Large intestine (tissue), 3 donors: ENCODE measurements at regions not wholly inside any gene's neighbourhood (a gene's known extent, or its start where the extent isn't known, plus 50 kb on each side); places are given as distances from the start of the nearest gene placed in this dataset.

ENCODE experiments used
- DNase-seq, 2 donors: peaks; one replicate each; pipeline versions ENCODE4 v3.0.0 to v3.0.0-alpha.2; 2013
- H3K27ac ChIP-seq: one replicate; pipeline ENCODE4 v1.5.1; 2013; ENCODE audit warnings: low read length
- H3K27me3 ChIP-seq: 2 replicates; pipeline ENCODE4 v1.6.1; 2013; ENCODE audit warnings: low read length; ENCODE audit not compliant: control insufficient read depth, insufficient read depth
- H3K36me3 ChIP-seq: 2 replicates; pipeline ENCODE4 v1.6.1; 2013; ENCODE audit warnings: low read length; ENCODE audit not compliant: control insufficient read depth, insufficient read depth
- H3K4me1 ChIP-seq: one replicate; pipeline ENCODE4 v1.6.1; 2013; ENCODE audit warnings: low read length; ENCODE audit not compliant: control insufficient read depth, insufficient read depth
- H3K4me3 ChIP-seq: one replicate; pipeline ENCODE4 v1.5.1; 2013; ENCODE audit warnings: low read length
- H3K9me3 ChIP-seq: one replicate; pipeline ENCODE4 v1.6.1; 2013; ENCODE audit warnings: mild to moderate bottlenecking, low read depth, low read length, moderate library complexity; ENCODE audit not compliant: control insufficient read depth
- WGBS: methylation state at CpG from one replicate; pipeline ENCODE4 v1.1.5; 2013; ENCODE audit warnings: low lambda C conversion rate; ENCODE audit not compliant: insufficient coverage; 5-methylcytosine and 5-hydroxymethylcytosine counted together

DNA sequence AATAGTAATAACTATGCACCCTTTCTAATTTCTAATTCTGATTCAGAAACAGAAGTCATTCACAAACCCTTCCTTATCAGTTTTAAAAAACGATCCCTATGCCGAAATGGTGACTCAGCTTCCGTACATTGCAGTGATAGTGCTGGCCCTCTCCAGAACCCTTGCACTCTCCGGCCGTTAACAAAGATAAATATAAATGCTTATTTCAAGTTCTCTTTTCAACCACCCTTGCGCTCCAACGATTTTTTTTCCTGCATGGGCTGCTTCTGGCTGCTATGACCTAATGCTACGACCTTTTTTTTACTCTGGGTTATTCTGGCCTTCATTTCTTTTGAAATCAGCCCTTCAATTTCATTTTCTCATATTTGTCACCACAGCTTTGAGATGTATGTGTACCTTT, 646.2 kb downstream of the NTRK3 start:
- WGBS, result 80% methylated on average over 2 of the region's 8 CpGs
- H3K27ac ChIP-seq, result no peak overlapping the region
- H3K36me3 ChIP-seq, result no peaks in the 10 kb centered on the region
- H3K27me3 ChIP-seq, result no peaks in the 10 kb centered on the region
- H3K4me1 ChIP-seq, result no peaks in the 10 kb centered on the region
- H3K9me3 ChIP-seq, result no peaks in the 10 kb centered on the region
- no peak overlapping the region for H3K4me3 ChIP-seq
- no peak for DNase-seq

DNA sequence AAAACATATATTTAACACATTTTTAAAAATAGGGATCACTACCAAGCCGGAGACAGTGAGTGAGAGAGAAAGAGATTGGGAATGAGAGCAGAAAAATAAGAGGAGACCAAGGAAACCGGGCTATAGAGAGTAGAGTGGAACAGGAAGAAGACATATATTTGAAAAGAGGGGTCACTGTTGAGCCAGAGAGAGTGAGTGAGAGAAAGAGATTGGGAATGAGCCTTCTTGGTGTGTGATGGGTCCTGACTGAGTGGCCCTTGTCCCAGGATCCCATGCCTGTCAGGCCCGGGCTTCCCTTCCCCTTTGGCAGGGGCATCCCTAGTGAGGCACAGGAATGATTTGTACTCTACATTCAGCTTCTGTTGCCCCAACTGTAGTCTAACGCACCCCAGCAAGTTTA, 646.6 kb downstream of the NTRK3 start:
- DNase-seq, result no peak
- no peak overlapping the region for H3K4me3 ChIP-seq
- no peaks in the 10 kb centered on the region for H3K9me3 ChIP-seq
- H3K27me3 ChIP-seq, result no peaks in the 10 kb centered on the region
- no peaks in the 10 kb centered on the region for H3K36me3 ChIP-seq
- H3K27ac ChIP-seq, result no peak overlapping the region
- 92% methylated on average over 2 of the region's 4 CpGs for WGBS
- H3K4me1 ChIP-seq, result no peaks in the 10 kb centered on the region

DNA sequence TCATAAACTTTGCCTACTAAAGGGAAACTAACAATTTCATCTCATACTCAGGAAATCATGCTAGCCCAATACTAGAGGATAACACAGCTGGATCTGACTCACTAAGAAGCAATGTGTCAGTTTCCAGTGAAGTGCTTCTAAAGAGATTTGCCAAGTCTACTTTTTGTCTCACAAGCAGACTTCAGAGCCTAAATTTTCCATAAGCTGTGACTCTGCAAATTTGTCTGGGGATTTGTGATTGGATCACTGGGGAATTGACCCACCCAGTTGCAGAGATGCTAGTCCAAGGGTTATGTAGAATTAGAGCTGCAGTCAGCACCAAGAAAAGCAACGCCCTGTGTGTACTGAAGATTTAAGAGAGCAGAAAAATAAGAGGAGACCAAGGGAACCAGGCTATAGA, 647.1 kb downstream of the NTRK3 start:
- Histone ChIP-seq H3K36me3 (no peaks in the 10 kb centered on the region), H3K9me3 (no peaks in the 10 kb centered on the region), H3K27ac (no peak overlapping the region), H3K4me3 (no peak overlapping the region), H3K4me1 (no peaks in the 10 kb centered on the region), H3K27me3 (no peaks in the 10 kb centered on the region)
- DNase-seq, result peak; percentile 7 to 11
- 20% methylated on average over 1 of the region's 1 CpG for WGBS

DNA sequence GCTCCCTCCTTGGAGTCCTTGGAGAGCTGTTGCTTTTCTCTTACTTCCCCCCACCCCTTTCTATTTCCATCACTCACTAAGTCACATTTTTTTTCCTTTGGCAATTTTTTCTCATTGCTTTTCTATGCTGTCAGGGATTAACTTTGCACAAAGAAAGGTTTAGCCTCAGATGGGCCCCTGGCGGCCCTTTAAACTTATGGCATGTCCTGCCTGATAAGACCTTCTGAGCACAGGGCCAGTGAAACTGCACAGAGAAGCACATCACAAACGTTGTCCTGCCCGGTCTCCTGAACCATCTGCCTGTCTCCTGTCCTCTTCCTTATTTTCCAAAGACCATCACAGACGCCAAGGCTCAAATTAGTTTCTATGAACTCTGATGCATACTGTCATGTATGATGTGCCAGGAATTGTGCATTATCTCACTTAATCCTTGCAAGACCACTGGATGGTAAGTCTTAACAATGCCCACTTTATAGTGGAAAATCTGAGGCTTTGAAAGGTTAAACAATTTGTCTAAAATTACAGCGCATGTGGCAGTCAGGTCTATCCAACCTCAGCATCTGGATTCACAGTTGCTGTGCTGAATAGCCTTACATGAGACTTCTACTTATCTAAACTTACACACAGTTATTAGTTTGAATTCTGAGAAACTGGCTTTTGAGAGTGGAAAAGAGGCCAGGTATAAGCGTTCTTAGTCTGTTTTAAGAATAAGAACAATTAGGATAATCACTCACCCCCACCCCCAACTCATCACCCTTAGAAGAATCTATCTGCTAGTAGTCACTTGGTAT, 648.1 kb downstream of the NTRK3 start:
- H3K36me3 ChIP-seq, result no peaks in the 10 kb centered on the region
- no peaks in the 10 kb centered on the region for H3K27me3 ChIP-seq
- no peak overlapping the region for H3K4me3 ChIP-seq
- H3K9me3 ChIP-seq, result no peaks in the 10 kb centered on the region
- WGBS, result 100% methylated on average over 1 of the region's 6 CpGs
- no peak for DNase-seq
- no peak overlapping the region for H3K27ac ChIP-seq
- H3K4me1 ChIP-seq, result no peaks in the 10 kb centered on the region

DNA sequence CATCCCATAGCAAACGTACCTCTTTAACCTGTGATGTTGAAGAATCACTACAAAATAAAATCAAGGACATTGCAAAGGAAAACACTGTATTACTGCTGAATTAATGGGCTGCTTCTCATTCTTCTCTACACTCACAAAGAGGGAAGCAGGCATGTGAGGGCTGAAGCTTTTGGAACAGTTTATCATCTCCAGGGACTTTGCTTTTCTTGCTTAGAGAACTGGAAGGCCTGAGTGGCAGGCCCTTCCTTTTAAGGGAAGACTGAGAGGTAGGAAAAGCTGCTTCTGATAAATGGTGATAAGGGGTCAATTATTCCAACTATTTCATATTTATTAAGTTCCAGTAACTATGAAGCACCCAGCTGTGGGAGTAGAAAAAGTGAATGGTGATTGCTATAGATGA, 649.6 kb downstream of the NTRK3 start:
- DNase-seq, result no peak
- Histone ChIP-seq H3K27me3 (no peaks in the 10 kb centered on the region), H3K4me3 (no peak overlapping the region), H3K4me1 (no peaks in the 10 kb centered on the region), H3K9me3 (no peaks in the 10 kb centered on the region), H3K36me3 (no peaks in the 10 kb centered on the region), H3K27ac (no peak overlapping the region)
- whole genome bisulfite sequencing, result no CpG with 5 or more reads among the region's 1 CpG

DNA sequence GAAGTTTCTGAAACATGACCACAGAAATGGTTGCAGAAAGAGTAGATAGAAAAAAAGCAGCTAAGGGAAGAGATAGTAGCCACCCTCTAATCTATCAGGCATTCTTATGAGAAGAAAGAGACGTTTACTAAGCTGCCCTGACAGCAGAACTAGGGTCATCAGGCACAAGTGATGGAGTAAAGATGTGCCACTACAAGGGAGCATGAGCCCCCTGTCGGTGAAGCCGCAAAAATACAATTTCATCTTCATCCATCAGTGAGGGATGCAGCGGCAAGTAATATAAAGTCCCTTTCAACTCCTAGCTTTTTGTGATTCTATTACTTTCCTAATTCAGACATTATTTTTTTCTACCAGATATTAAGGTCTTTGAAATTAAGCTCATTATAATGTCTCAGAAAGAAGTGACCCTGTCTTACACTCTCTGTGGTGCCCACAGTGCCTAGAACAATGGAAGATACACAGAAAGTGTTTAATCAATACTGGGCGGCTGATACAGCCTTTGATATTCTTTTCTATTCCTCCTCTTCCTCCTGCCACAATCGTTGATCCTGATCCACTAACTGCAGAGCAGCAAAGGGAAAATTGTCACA, 651.6 kb downstream of the NTRK3 start:
- H3K27me3 ChIP-seq, result no peaks in the 10 kb centered on the region
- no peak overlapping the region for H3K27ac ChIP-seq
- no peaks in the 10 kb centered on the region for H3K4me1 ChIP-seq
- 45% methylated on average over 2 of the region's 6 CpGs for WGBS
- H3K4me3 ChIP-seq, result no peak overlapping the region
- no peak for DNase-seq
- H3K36me3 ChIP-seq, result no peaks in the 10 kb centered on the region
- H3K9me3 ChIP-seq, result no peaks in the 10 kb centered on the region

DNA sequence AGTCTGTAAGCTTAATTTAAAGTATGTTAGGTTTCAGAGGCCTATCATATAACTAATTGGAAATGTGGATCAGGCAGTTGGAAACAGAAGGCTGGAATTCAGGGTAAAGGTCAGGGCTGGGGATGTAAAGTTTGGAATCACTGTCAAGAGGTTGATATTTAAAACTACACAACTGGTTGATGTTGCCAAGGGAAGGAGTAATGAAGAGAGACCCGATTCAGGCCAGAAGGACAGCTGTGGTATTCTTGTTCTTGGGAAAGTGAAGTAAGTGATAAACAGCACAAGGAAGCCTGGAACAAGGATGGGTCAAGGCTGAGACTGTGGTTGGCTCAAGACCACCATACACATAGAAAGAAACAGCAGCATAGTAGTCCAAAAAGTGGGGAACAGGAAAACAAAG, 654.2 kb downstream of the NTRK3 start:
- Histone ChIP-seq H3K4me3 (no peak overlapping the region), H3K9me3 (no peaks in the 10 kb centered on the region), H3K4me1 (no peaks in the 10 kb centered on the region), H3K36me3 (no peaks in the 10 kb centered on the region), H3K27ac (no peak overlapping the region), H3K27me3 (no peaks in the 10 kb centered on the region)
- WGBS, result no CpG with 5 or more reads among the region's 1 CpG
- no peak for DNase-seq

DNA sequence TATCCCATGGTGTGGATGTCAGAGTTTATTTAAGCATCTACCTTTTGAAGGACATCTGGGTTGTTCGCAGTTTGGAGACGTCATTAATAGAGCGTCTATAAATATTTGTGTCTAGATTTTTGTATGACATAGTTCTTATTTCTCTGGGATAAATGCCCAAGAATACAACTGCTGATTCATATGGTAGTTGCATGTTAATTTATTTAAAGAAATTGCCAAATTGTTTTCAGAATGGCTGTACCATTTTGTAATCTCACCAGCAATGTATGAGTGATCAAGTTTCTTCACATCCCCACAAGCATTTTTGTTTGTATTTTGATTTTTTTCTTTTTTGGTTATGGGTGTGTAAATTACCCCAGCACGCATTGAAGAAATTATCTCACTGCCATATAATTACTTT, 656.9 kb downstream of the NTRK3 start:
- 94% methylated on average over 3 of the region's 4 CpGs for WGBS
- no peak for DNase-seq
- H3K36me3 ChIP-seq, result no peaks in the 10 kb centered on the region
- H3K27me3 ChIP-seq, result no peaks in the 10 kb centered on the region
- H3K9me3 ChIP-seq, result no peaks in the 10 kb centered on the region
- no peaks in the 10 kb centered on the region for H3K4me1 ChIP-seq
- no peak overlapping the region for H3K27ac ChIP-seq
- H3K4me3 ChIP-seq, result no peak overlapping the region

DNA sequence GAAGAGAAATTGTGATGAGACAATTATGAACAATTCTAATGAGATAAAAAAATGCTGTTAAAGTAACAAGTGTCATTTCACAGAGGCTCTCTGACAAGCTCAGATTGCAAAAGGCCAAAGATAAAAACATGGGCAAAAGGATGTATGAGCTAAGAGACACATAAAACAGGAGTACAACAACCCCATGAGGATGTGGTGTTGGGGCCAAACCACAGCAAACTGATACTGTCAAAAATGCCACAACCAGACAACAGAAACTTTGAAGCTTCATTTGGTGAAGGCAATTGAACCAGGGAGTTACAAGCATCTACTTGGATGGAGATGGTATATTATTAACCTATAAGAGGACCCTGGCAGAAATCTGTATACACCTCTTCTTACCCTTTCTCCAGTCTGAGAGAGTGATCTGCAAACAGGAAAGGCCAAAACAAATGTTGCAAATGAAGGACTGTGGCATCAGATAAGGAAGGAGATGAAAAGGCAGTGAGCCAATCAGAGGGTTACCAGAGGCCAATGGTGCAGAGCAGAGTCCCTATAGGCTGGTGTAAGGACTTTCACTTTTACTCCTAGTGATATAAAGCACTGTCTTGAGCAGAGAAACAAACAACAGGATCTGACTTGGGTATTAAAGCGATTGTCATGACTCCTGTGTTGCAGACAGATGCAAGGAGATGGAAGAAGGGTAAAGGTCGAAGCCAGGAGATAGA, 659.0 kb downstream of the NTRK3 start:
- WGBS, result 50% methylated on average over 1 of the region's 2 CpGs
- Histone ChIP-seq H3K27ac (no peak overlapping the region), H3K9me3 (no peaks in the 10 kb centered on the region), H3K27me3 (no peaks in the 10 kb centered on the region), H3K4me1 (no peaks in the 10 kb centered on the region), H3K4me3 (no peak overlapping the region), H3K36me3 (no peaks in the 10 kb centered on the region)
- DNase-seq, result no peak

DNA sequence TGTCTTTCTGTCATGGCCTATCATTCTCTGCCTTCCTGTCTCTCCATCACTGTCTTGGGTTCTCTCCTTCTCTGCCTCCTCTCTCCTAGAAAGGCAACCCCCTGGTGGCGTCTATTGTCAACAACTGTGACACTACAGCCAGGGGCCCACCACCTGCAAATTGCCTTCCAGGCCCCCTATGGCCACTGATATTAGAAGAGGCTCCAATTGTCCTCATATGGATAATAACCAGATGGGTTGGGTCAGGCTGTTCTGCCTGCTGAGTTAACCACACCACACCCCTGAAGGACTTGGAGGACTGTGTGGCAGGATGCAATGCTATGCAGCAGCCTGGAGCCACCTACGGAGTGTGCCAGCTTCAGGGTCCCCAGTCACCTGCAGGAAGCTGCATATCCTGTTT, 665.0 kb downstream of the NTRK3 start:
- H3K36me3 ChIP-seq, result no peaks in the 10 kb centered on the region
- WGBS, result no CpG with 5 or more reads among the region's 2 CpGs
- no peaks in the 10 kb centered on the region for H3K27me3 ChIP-seq
- no peak for DNase-seq
- no peak overlapping the region for H3K4me3 ChIP-seq
- no peak overlapping the region for H3K27ac ChIP-seq
- no peaks in the 10 kb centered on the region for H3K4me1 ChIP-seq
- H3K9me3 ChIP-seq, result no peaks in the 10 kb centered on the region
